NCI-H748 (cell line): ENCODE measurements at regions not wholly inside any gene's neighbourhood (a gene's known extent, or its start where the extent isn't known, plus 50 kb on each side); places are given as distances from the start of the nearest gene placed in this dataset.
"Not testable (repeated sequence)": the region's sequence is repeated elsewhere in the genome, so short reads cannot be mapped to it uniquely, and the experiment has no call there.

Experiments used
- DNase-seq: peaks from one replicate; lab custom pipeline; 2025; ENCODE audit not compliant: unreplicated experiment; lab: John Stamatoyannopoulos, UW

- DNase-seq = no peak
These were observed 140.1 kb upstream of the DAPK1 start for GRCh38 chr9:87357600-87357999.

- no peak for DNase-seq
These were observed 138.4 kb upstream of the DAPK1 start for GRCh38 chr9:87359264-87359663.

GRCh38 chr9:87359958-87360601 lies 137.6 kb upstream of the DAPK1 start:
- no peak for DNase-seq

GRCh38 chr9:87370049-87370685 lies 127.5 kb upstream of the DAPK1 start:
- DNase-seq = no peak

- DNase-seq = no peak
These were observed 125.8 kb upstream of the DAPK1 start for GRCh38 chr9:87371795-87372355.

GRCh38 chr9:87372356-87372851 lies 125.3 kb upstream of the DAPK1 start:
- peak; percentile 54 for DNase-seq

GRCh38 chr9:87374023-87374919 lies 123.4 kb upstream of the DAPK1 start:
- not testable (repeated sequence) for DNase-seq

GRCh38 chr9:87375397-87376073 lies 122.1 kb upstream of the DAPK1 start:
- no peak for DNase-seq

- DNase-seq = no peak
These were observed 119.0 kb upstream of the DAPK1 start for GRCh38 chr9:87378676-87379075.

GRCh38 chr9:87379300-87379699 lies 118.4 kb upstream of the DAPK1 start:
- DNase-seq = no peak

GRCh38 chr9:87381050-87381711 lies 116.5 kb upstream of the DAPK1 start:
- DNase-seq = no peak

GRCh38 chr9:87381746-87382145 lies 115.9 kb upstream of the DAPK1 start:
- no peak for DNase-seq

GRCh38 chr9:87382900-87383299 lies 114.8 kb upstream of the DAPK1 start:
- DNase-seq = no peak

GRCh38 chr9:87383344-87384150 lies 114.1 kb upstream of the DAPK1 start:
- DNase-seq = no peak

- peak; percentile 59 for DNase-seq
These were observed 111.1 kb upstream of the DAPK1 start for GRCh38 chr9:87386490-87387025.

GRCh38 chr9:87387351-87388011 lies 110.2 kb upstream of the DAPK1 start:
- no peak for DNase-seq

GRCh38 chr9:87388708-87389107 lies 109.0 kb upstream of the DAPK1 start:
- not testable (repeated sequence) for DNase-seq

GRCh38 chr9:87389936-87390335 lies 107.7 kb upstream of the DAPK1 start:
- no peak for DNase-seq

- DNase-seq = no peak
These were observed 107.3 kb upstream of the DAPK1 start for GRCh38 chr9:87390361-87390760.
